Stomach (tissue), 4 donors: ENCODE measurements at regions not wholly inside any gene's neighbourhood (a gene's known extent, or its start where the extent isn't known, plus 50 kb on each side); places are given as distances from the start of the nearest gene placed in this dataset.

ENCODE experiments used
- POLR2A ChIP-seq, 4 donors: fragments of 450-650 bp; IDR thresholded peaks; one replicate each; pipeline ENCODE4 v1.6.1; 2016; ENCODE audit warnings: antibody characterized with exemption in 4 of 4, control low read depth in 2 of 4, mild to moderate bottlenecking in 1 of 4, moderate library complexity in 1 of 4
- POLR2AphosphoS5 ChIP-seq, 3 donors: sonication (generic); formaldehyde crosslinking; IDR thresholded peaks; one replicate each; pipeline ENCODE4 v1.6.1; 2016; ENCODE audit warnings: antibody characterized with exemption in 3 of 3

DNA sequence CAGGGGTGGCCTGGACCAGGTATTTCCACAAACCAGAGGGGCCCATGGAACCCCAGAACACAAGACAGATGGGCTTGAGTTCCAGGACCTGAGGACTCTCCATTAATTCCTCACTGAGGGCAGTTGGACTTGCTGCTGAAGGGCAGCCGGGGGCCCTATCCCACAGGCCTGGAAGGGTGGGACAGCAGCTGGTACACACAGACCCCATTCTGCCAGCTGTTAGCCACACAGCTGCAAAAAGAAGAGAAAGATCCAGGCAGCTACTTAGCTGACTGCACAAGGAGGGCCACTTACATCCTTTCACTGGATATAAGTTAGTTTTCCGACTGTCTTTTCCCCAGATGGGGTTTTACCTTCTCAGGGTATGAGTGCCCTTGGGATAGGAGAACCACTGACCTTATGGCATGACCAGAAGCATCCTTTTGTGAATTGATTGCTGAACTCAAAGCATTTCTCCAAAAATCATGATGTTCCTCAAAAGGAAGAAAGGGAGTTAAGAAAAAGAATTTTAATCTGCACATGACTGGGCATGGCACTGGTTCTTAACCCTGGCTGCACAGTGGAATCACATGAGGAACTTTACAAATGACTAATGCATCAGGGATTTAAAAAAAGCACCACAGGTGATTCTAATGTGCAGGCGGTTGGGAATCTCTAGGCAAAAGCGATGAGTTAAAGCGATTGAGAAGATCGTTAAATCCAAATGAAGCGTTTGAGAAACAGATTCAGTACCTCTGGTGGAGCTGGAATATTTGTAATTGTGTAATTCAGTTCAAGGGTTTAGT is 199.4 kb downstream of the TFAP2A start:
- TF ChIP-seq POLR2A (IDR thresholded peaks at IDR 0.05) (no peak), POLR2AphosphoS5 (IDR thresholded peaks at IDR 0.05) (no peak)
